HUES64 (cell line): ENCODE measurements at regions not wholly inside any gene's neighbourhood (a gene's known extent, or its start where the extent isn't known, plus 50 kb on each side); places are given as distances from the start of the nearest gene placed in this dataset.
"Not testable (repeated sequence)": the region's sequence is repeated elsewhere in the genome, so short reads cannot be mapped to it uniquely, and the experiment has no call there.

Source experiments
- H3K27ac ChIP-seq: 2 replicates; pipeline ENCODE4 v1.7.0; 2013; ENCODE audit warnings: low read depth, low read length, inconsistent platforms
- H3K27me3 ChIP-seq: 2 replicates; pipeline ENCODE4 v1.6.1; 2013; ENCODE audit warnings: mild to moderate bottlenecking, low read length; ENCODE audit not compliant: insufficient read depth
- H3K36me3 ChIP-seq: 2 replicates; pipeline ENCODE4 v1.6.1; 2013; ENCODE audit warnings: mild to moderate bottlenecking, low read length; ENCODE audit not compliant: insufficient read depth
- H3K4me1 ChIP-seq: 2 replicates; pipeline ENCODE4 v1.6.1; 2013; ENCODE audit warnings: mild to moderate bottlenecking, low read length, moderate library complexity; ENCODE audit not compliant: insufficient read depth
- H3K4me3 ChIP-seq: 2 replicates; pipeline ENCODE4 v1.5.1; 2013; ENCODE audit warnings: mild to moderate bottlenecking, low read length, moderate library complexity
- H3K9ac ChIP-seq: 2 replicates; pipeline ENCODE4 v1.6.1; 2013; ENCODE audit warnings: mild to moderate bottlenecking, low read depth, low read length
- H3K9me3 ChIP-seq: 2 replicates; pipeline ENCODE4 v1.6.1; 2013; ENCODE audit warnings: low read depth, low read length; ENCODE audit not compliant: insufficient read depth
- WGBS: fragments of 150-250, 120-280 bp; methylation state at CpG from one replicate; pipeline ENCODE4 v1.1.7; 2013; ENCODE audit warnings: missing lambda C conversion rate; 5-methylcytosine and 5-hydroxymethylcytosine counted together

DNA sequence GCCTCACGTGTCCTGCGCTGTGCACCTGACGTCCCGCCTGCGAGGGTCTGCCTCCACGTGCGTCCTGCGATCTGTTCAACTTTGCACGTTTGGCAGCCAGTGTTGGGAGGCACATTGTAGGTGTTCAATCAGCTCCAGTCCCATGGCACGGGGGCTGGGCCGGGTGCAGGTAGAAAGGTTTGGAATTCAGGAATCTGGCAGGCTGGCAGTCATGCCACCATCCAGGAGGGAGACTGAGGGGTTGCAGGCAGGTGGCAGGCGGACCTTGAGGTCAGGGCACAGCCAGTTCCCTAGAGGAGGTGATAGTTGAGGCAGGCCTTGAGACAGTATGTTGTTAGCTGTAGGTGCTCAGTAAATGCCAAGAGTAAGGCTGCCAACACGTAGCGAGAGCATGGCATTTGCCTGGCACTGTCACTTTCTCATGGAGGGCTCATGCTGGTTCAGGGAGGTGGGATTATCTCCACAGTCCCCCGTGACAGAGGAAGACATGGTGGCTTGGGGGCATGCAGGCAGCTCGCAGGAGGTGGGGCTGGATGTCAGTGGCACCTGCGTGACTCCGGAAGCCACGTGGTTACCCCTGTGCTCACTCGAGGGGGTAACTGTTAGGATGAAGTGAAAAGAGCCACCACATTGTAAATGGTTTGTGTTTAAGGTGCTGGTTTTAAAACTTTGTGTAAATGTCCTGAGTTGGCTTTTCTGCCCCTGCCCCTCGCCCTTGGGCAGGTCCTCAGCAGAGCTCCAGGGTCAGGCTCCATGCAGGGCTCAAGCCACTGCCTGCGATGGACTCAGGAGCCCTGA, 111.8 kb upstream of the FRMD1 start:
- no peak overlapping the region for H3K4me3 ChIP-seq
- H3K27ac ChIP-seq, result no peak overlapping the region
- 0 out of 2 replicates have a peak, but pooled peaks cover 3% of the 10 kb centered on the region for H3K9me3 ChIP-seq
- no peaks in the 10 kb centered on the region for H3K36me3 ChIP-seq
- WGBS, result 93% methylated on average over 22 of the region's 22 CpGs
- no peaks in the 10 kb centered on the region for H3K27me3 ChIP-seq
- no peaks in the 10 kb centered on the region for H3K4me1 ChIP-seq
- no peak overlapping the region for H3K9ac ChIP-seq

DNA sequence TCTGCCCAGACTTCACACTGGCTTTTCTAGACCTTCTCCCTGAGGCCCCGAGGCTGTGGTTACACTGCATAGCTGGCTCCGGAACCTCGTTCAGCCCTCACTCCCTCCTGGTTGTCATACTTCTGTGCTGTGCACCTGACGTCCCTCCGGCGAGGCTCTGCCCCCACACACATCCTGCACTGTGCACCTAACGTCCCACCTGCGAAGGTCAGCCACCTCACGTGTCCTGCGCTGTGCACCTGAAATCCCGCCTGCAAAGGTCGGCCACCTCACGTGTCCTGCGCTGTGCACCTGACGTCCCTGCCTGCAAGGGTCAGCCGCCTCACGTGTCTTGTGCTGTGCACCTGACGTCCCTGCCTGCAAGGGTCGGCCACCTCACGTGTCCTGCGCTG, 111.0 kb upstream of the FRMD1 start:
- H3K36me3 ChIP-seq, result no peaks in the 10 kb centered on the region
- WGBS, result 93% methylated on average over 21 of the region's 21 CpGs

DNA sequence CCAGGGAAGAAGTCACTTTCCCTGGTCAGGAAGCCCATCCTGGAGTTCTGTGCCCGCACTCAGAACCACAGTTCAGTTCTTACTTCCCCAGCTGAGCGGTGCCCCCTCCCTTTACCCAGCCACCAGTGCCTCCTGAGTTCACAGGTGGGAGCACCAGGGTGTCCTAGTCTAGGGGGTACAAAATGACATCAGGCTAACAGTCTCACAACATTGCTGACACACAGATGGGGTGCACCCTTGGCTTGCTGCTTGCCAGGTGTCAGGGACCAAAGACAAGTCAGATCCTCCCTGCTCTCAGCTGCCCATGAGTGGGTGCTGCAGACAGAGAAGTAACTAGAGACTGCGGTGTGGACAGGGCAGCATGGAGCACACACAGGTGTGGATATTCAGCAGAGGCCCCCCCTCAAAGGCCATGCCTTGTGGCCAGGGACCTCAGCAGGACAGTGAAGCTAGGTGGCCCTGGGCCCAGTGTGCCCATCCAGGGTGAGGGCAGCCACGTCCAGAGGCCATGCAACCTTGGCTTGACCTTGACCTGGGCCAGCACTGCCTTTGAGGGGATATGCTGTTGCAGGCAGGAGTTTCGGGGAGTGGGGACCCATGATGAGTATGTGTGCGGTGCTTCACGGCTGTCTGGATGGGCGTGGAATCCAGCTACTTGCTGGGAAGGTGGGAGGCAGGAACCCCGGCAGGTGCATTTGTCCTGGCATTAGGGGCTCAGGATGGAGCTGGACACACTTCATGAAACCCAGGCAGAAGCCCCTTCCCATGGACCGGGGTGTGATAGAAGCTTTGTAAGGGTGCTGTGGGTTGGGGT, 110.4 kb upstream of the FRMD1 start:
- WGBS, result 95% methylated on average over 10 of the region's 10 CpGs
- Histone ChIP-seq H3K27me3 (no peaks in the 10 kb centered on the region), H3K4me3 (no peak overlapping the region), H3K27ac (no peak overlapping the region), H3K36me3 (no peaks in the 10 kb centered on the region), H3K9ac (no peak overlapping the region), H3K9me3 (0 out of 2 replicates have a peak, but pooled peaks cover 3% of the 10 kb centered on the region), H3K4me1 (no peaks in the 10 kb centered on the region)

More for the DNA sequence above, 111.0 kb upstream of the FRMD1 start:
- H3K27ac ChIP-seq, result no peak overlapping the region
- H3K27me3 ChIP-seq, result no peaks in the 10 kb centered on the region
- no peak overlapping the region for H3K4me3 ChIP-seq
- H3K4me1 ChIP-seq, result no peaks in the 10 kb centered on the region
- H3K9ac ChIP-seq, result no peak overlapping the region
- 0 out of 2 replicates have a peak, but pooled peaks cover 3% of the 10 kb centered on the region for H3K9me3 ChIP-seq

DNA sequence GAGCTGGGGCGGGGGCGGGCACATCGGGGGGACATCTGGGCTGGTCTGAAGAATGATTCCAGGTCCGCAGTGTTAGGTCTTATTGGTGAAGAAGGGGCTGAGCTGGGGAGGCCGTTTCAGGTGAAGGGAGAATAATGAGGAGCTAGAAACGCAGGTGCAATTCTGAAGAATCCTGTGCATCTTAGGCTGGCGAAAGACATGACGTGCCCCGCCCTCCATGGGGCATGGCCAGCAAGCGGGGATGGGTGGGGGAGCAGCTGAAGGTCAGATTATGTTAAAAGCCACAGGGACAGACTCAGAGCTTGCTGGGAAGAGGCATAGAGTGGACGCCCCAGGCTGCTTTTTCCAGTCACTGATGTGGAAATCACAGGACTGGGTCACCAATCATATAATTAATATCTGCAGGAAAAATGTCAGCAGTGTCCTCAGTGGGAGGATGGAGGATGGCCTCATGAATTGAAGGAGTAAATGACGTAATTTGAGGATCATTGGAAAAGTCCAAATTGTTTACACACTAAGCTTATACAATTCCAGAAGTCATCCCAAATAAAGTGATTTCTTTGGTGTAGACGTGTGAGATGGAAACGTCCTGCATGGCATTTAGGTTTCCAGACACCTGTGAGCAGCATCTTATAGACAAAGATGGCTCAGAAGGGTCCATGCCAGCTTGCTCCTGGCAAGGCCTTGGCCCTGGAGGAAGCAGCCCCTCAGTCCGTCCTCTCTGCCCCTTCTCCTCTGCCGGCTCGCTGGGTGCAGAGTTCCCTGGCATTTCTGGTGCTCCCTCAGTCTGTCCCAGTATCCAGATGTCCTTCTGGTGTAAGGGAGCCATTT, 109.6 kb upstream of the FRMD1 start:
- 91% methylated on average over 16 of the region's 17 CpGs for WGBS
- Histone ChIP-seq H3K4me1 (no peaks in the 10 kb centered on the region), H3K4me3 (no peak overlapping the region), H3K9ac (no peak overlapping the region), H3K9me3 (0 out of 2 replicates have a peak, but pooled peaks cover 3% of the 10 kb centered on the region), H3K27ac (no peak overlapping the region), H3K36me3 (no peaks in the 10 kb centered on the region), H3K27me3 (0 out of 2 replicates have a peak, but pooled peaks cover under 1% of the 10 kb centered on the region)

DNA sequence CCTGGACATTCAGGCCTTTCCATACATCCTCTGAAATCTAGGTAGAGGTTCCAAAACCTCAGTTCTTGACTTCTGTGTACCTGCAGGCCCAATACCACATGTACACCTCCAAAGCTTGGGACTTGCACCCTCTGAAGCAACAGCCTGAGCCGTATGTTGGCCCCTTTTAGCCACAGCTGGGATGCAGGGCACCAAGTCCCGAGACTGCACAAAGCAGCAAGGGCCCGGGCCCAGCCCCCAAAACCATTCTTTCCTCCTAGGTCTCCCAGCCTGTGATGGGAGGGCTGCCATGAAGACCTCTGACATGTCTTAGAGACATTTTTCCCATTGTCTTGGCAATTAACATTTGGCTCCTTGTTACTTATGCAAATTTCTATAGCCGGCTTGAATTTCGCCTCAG, 107.4 kb upstream of the FRMD1 start:
- H3K9ac ChIP-seq, result no peak overlapping the region
- H3K4me1 ChIP-seq, result peaks cover 15% of the 10 kb centered on the region
- H3K36me3 ChIP-seq, result no peaks in the 10 kb centered on the region
- H3K4me3 ChIP-seq, result no peak overlapping the region
- WGBS, result 97% methylated on average over 5 of the region's 5 CpGs
- H3K27me3 ChIP-seq, result peaks cover 18% of the 10 kb centered on the region; the same call in 1 of the 2 replicates
- H3K27ac ChIP-seq, result no peak overlapping the region
- 0 out of 2 replicates have a peak, but pooled peaks cover 3% of the 10 kb centered on the region for H3K9me3 ChIP-seq

DNA sequence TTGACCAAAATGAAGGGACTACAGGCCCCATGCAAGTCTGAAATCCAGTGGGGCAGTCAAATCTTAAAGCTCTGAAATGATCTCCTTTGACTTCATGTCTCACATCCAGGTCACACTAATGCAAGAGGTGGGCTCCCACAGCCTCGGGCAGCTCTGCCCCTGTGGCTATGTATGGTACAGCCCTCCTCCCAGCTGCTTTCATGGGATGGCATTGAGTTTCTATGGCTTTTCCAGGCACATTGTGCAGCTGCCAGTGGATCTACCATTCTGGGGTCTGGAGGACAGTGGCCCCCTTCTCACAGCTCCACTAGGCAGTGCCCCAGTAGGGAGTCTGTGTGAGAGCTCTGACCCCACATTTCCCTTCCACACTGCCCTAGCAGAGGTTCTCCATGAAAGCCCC, 107.0 kb upstream of the FRMD1 start:
- H3K27me3 ChIP-seq, result peaks cover 22% of the 10 kb centered on the region; the same call in 1 of the 2 replicates
- not testable (repeated sequence) for H3K9me3 ChIP-seq, H3K36me3 ChIP-seq, H3K27ac ChIP-seq, H3K9ac ChIP-seq, H3K4me3 ChIP-seq
- WGBS, result 92% methylated on average over 1 of the region's 1 CpG
- peaks cover 19% of the 10 kb centered on the region for H3K4me1 ChIP-seq

DNA sequence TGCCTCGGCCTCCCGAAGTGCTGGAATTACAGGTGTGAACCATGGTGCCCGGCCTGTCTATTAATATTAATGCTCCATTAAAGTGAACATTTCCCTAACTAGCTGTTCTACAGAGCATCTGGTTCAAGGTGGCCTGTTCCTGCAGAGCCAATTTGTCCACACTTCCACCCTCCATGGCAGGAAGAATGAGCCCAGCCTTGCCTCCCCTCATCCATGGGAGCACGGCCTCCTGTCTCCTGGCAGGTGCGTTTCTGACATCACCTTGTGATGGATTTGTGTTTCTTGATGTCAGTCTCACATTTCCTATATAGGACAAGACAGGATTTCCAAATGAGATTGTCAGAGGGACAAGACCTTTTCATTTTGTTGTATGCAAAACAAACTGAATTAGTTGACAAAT, 105.7 kb upstream of the FRMD1 start:
- Histone ChIP-seq H3K9ac (no peak overlapping the region), H3K36me3 (no peaks in the 10 kb centered on the region), H3K27ac (no peak overlapping the region), H3K4me1 (peaks cover 31% of the 10 kb centered on the region), H3K4me3 (no peak overlapping the region), H3K9me3 (0 out of 2 replicates have a peak, but pooled peaks cover 3% of the 10 kb centered on the region), H3K27me3 (peaks cover 22% of the 10 kb centered on the region; the same call in 1 of the 2 replicates)
- WGBS, result 96% methylated on average over 5 of the region's 5 CpGs

DNA sequence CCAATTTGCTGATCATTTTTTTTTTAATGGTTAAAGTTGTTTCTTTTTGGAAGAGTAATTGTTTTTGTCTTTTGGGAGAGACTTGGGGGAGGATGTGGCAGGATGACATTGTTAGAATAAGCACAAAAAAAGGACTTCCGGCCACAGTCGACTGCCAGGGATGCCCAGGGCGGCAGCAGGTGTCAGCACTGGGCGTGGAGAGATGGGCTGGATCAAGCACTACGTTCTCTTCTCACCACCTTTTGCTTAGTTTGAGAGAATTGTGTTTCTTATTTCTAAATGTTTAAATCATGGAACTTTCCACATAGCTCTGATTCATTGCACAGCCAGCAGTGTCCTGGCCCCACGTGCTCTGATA, 104.6 kb upstream of the FRMD1 start:
- no peak overlapping the region for H3K4me3 ChIP-seq
- peaks cover 38% of the 10 kb centered on the region for H3K4me1 ChIP-seq
- 91% methylated on average over 6 of the region's 6 CpGs for WGBS
- H3K9me3 ChIP-seq, result 0 out of 2 replicates have a peak, but pooled peaks cover 3% of the 10 kb centered on the region
- H3K27me3 ChIP-seq, result peaks cover 22% of the 10 kb centered on the region; the same call in 1 of the 2 replicates
- H3K27ac ChIP-seq, result no peak overlapping the region
- no peaks in the 10 kb centered on the region for H3K36me3 ChIP-seq
- no peak overlapping the region for H3K9ac ChIP-seq

DNA sequence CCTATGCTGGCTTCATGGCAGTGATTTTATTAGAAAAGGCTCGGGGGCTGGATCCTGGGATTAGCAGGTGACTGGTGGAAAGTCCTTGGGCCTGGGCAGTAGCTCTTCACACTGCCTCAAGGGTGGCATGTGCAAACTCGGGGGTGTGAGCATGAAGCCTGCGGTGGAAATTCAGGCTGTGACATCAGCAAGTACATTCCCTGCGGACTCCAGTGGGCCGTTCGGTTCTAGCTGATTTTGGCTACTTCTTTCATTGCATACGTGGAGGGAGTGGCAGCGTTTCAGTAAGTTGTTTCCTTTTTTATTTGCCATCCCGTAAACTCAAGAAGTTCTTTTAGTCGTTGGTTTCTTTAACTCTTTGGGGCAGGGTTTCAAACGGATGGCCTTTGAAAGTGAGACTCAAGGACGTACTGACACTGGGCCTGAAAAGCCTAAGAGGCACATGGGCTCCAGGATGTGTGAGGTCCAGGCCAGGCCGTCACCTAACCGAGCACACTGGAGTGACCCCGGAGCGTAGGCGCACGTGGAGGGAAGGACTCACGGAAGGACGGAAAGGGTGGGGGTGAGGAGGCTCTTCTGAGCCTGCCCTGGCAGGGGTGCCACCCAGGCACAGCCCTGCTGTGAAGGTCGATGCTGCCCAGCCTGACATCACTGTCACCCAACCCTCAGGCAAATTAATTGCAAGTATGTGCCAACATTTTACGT, 104.0 kb upstream of the FRMD1 start:
- Histone ChIP-seq H3K9ac (no peak overlapping the region), H3K4me1 (peaks cover 42% of the 10 kb centered on the region), H3K27me3 (peaks cover 22% of the 10 kb centered on the region; the same call in 1 of the 2 replicates), H3K4me3 (no peak overlapping the region), H3K27ac (no peak overlapping the region), H3K36me3 (no peaks in the 10 kb centered on the region), H3K9me3 (0 out of 2 replicates have a peak, but pooled peaks cover 3% of the 10 kb centered on the region)
- 94% methylated on average over 22 of the region's 22 CpGs for WGBS

DNA sequence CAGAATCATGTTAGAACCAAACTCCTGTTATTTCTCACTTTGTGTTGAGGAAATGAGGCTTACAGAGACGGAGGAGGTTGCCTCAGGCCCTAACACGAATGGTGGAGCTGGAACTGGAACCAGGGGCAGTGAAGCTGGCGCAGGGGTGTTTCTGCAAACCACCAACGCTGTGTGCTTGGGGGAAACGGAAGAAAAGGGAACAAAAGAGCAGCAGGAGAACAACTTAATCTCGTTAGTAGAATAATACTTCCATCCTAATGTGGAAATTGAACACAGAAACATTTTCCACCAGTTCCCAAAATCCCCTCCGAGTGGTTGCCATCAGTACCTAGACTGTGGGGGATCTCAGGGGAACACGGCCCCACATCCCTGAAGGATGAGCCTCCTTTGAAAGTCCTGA, 103.4 kb upstream of the FRMD1 start:
- H3K9me3 ChIP-seq, result 0 out of 2 replicates have a peak, but pooled peaks cover 2% of the 10 kb centered on the region
- no peak overlapping the region for H3K4me3 ChIP-seq
- H3K27me3 ChIP-seq, result peaks cover 22% of the 10 kb centered on the region; the same call in 1 of the 2 replicates
- no peak overlapping the region for H3K27ac ChIP-seq
- H3K9ac ChIP-seq, result no peak overlapping the region
- WGBS, result 77% methylated on average over 8 of the region's 8 CpGs
- H3K4me1 ChIP-seq, result peaks cover 42% of the 10 kb centered on the region
- H3K36me3 ChIP-seq, result no peaks in the 10 kb centered on the region
